ENCODE measurements at regions not wholly inside any gene's neighbourhood (a gene's known extent, or its start where the extent isn't known, plus 50 kb on each side); places are given as distances from the start of the nearest gene placed in this dataset.

- TF ChIP-seq SMARCA5 (IDR thresholded peaks at IDR 0.05) (no peak), CBFB (IDR thresholded peaks at IDR 0.05; ENCODE audit: low read depth) (no peak), PML (IDR thresholded peaks at IDR 0.05; ENCODE audit: low read length) (no peak), SREBF1 (IDR thresholded peaks at IDR 0.05; ENCODE audit: low read length) (no peak), ZNF207 (IDR thresholded peaks at IDR 0.05; ENCODE audit: borderline replicate concordance) (no peak), MEF2B (IDR thresholded peaks at IDR 0.05; ENCODE audit: partially characterized antibody, poor library complexity, severe bottlenecking) (no peak), CBX3 (IDR thresholded peaks at IDR 0.05; ENCODE audit: borderline replicate concordance, low read depth) (no peak), PBX3 (IDR thresholded peaks at IDR 0.05; ENCODE audit: insufficient replicate concordance, low read depth, low read length) (no peak), BHLHE40 (IDR thresholded peaks at IDR 0.05; ENCODE audit: borderline replicate concordance in 1 of 2, low read depth in 2 of 2, low read length in 1 of 2) (no peak), TCF12 (IDR thresholded peaks at IDR 0.05; ENCODE audit: low read depth, low read length) (no peak), IRF4 (IDR thresholded peaks at IDR 0.05; ENCODE audit: low read depth, low read length) (no peak)
Observed at GRCh38 chr2:239544143-239544917, 143.5 kb upstream of the HDAC4 start (continued).

GRCh38 chr2:239543702-239544101 is 142.9 kb upstream of the HDAC4 start:
- SMC1A ChIA-PET (ENCODE audit: uncharacterized antibody, unreplicated experiment): no interaction called here
- intact Hi-C loops (cut with micrococcal nuclease; ENCODE audit: unreplicated experiment) (no loop called here), in situ Hi-C loops (cut with MboI) (no loop called here)
- Histone ChIP-seq H3K79me2 (ENCODE audit: control insufficient read depth, insufficient read depth, low read length) (no peaks in the 10 kb centered on the region), H3K4me3 (no peak overlapping the region), H4K20me1 (ENCODE audit: control insufficient read depth, insufficient read depth) (no peaks in the 10 kb centered on the region), H3K9ac (ENCODE audit: control insufficient read depth, insufficient read depth, low read length) (no peak overlapping the region), H3K4me1 (ENCODE audit: control insufficient read depth, insufficient read depth, low read length) (no peaks in the 10 kb centered on the region), H3K9me3 (replicated peaks; ENCODE audit: control insufficient read depth, insufficient read depth, low read length) (no peaks in the 10 kb centered on the region; the same call in 2 of the 3 replicates), H3K27ac (ENCODE audit: control insufficient read depth, insufficient read depth) (no peak overlapping the region), H2AFZ (ENCODE audit: control insufficient read depth, low read depth, low read length) (no peak overlapping the region), H3K36me3 (ENCODE audit: control insufficient read depth in 2 of 2, insufficient read depth in 2 of 2, low read length in 1 of 2) (no peaks in the 10 kb centered on the region), H3K4me2 (ENCODE audit: control insufficient read depth, insufficient read depth) (no peak overlapping the region), H3K27me3 (replicated peaks in 1 of 2; ENCODE audit: control insufficient read depth in 2 of 2, insufficient read depth in 2 of 2, low read length in 1 of 2) (peaks cover 0 to 4% of the 10 kb centered on the region in 2 experiments; a peak in 1 of 4 replicates)
- WGBS (ENCODE audit: insufficient coverage, insufficient replicate concordance, low lambda C conversion rate, missing lambda C conversion rate): 43% methylated on average over 3 of the region's 3 CpGs
- no TSS peak for BruUV-seq (replicated peaks)
- POLR2A ChIA-PET: no interaction called here
- no peak for ATAC-seq
- FAIRE-seq: no peak
- CTCF ChIA-PET: no interaction called here
- DNase-seq (ENCODE audit: low read depth, low spot score): no peak
- RAD21 ChIA-PET (ENCODE audit: unreplicated experiment): no interaction called here
- TF ChIP-seq KLF5 (IDR thresholded peaks at IDR 0.05; ENCODE audit: partially characterized antibody): no peak
- TF ChIP-seq SUPT20H (IDR thresholded peaks at IDR 0.05; ENCODE audit: borderline replicate concordance, control insufficient read depth, low read depth, low read length): no peak
- no peak for TF ChIP-seq HDAC6 (IDR thresholded peaks at IDR 0.05; ENCODE audit: unreplicated experiment)
- TF ChIP-seq BACH1 (IDR thresholded peaks at IDR 0.05; ENCODE audit: borderline replicate concordance): no peak
- no peak for TF ChIP-seq SPI1 (IDR thresholded peaks at IDR 0.05; ENCODE audit: borderline replicate concordance, insufficient read depth, low read depth, low read length)
- no peak for TF ChIP-seq MTA2 (IDR thresholded peaks at IDR 0.05; ENCODE audit: low read depth)
- no peak for TF ChIP-seq EGR1 (IDR thresholded peaks at IDR 0.05; ENCODE audit: borderline replicate concordance in 1 of 2, low read depth in 2 of 2, low read length in 2 of 2)
- TF ChIP-seq MAX (IDR thresholded peaks at IDR 0.05; ENCODE audit: low read depth, low read length): no peak

Measured in GM12878 (cell line).